Rectal smooth muscle tissue (tissue), 1 donor: ENCODE measurements at regions not wholly inside any gene's neighbourhood (a gene's known extent, or its start where the extent isn't known, plus 50 kb on each side); places are given as distances from the start of the nearest gene placed in this dataset.

ENCODE experiments used
- H3K27ac ChIP-seq: one replicate; pipeline ENCODE4 v1.7.0; 2013; ENCODE audit warnings: low read depth, low read length, inconsistent platforms
- H3K27me3 ChIP-seq: one replicate; pipeline ENCODE4 v1.7.0; 2013; ENCODE audit warnings: low read length; ENCODE audit not compliant: control insufficient read depth, insufficient read depth
- H3K36me3 ChIP-seq: one replicate; pipeline ENCODE4 v1.7.0; 2013; ENCODE audit warnings: low read length; ENCODE audit not compliant: control insufficient read depth, insufficient read depth
- H3K4me1 ChIP-seq: one replicate; pipeline ENCODE4 v1.7.0; 2013; ENCODE audit warnings: low read length; ENCODE audit not compliant: control insufficient read depth, insufficient read depth
- H3K4me3 ChIP-seq: one replicate; pipeline ENCODE4 v1.7.0; 2013; ENCODE audit warnings: low read length
- H3K9ac ChIP-seq: one replicate; pipeline ENCODE4 v1.7.0; 2013; ENCODE audit warnings: low read length

- Histone ChIP-seq H3K36me3 (no peaks in the 10 kb centered on the region), H3K27ac (no peak overlapping the region), H3K4me1 (no peaks in the 10 kb centered on the region), H3K4me3 (no peak overlapping the region), H3K9ac (no peak overlapping the region), H3K27me3 (no peaks in the 10 kb centered on the region)
Measured at GRCh38 chr4:176843710-176844109, 51.0 kb upstream of the VEGFC start.

- H3K4me3 ChIP-seq, result no peak overlapping the region
Measured at GRCh38 chr4:176844448-176844847, 51.7 kb upstream of the VEGFC start.

GRCh38 chr4:176845636-176846035, 52.9 kb upstream of the VEGFC start:
- Histone ChIP-seq H3K27me3 (no peaks in the 10 kb centered on the region), H3K4me1 (no peaks in the 10 kb centered on the region), H3K9ac (no peak overlapping the region), H3K36me3 (no peaks in the 10 kb centered on the region), H3K4me3 (no peak overlapping the region), H3K27ac (no peak overlapping the region)

More at GRCh38 chr4:176844448-176844847, 51.7 kb upstream of the VEGFC start:
- Histone ChIP-seq H3K36me3 (no peaks in the 10 kb centered on the region), H3K27ac (no peak overlapping the region), H3K4me1 (no peaks in the 10 kb centered on the region), H3K9ac (no peak overlapping the region), H3K27me3 (no peaks in the 10 kb centered on the region)

DNA sequence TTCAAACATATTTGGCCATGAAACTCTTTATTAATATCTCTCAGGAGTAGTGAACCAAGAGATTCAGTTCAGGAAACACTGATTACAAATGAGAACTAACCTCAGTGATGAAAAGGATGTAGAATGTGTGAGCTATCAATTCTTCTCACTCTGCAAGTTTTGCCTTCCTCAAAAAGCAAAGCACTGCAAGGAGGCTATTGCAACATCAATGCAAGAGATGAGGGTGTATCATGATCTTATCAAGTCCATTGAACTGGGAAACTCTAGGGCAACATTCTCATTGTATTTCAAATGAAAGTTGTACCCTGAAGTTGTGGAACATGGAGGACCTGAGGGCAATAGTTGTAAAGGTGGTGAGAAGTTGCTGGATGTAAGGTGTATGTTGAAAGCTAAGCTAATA, 56.4 kb upstream of the VEGFC start:
- Histone ChIP-seq H3K27me3 (no peaks in the 10 kb centered on the region), H3K27ac (no peak overlapping the region), H3K4me3 (no peak overlapping the region), H3K9ac (no peak overlapping the region), H3K4me1 (no peaks in the 10 kb centered on the region), H3K36me3 (no peaks in the 10 kb centered on the region)

GRCh38 chr4:176850436-176850835, 57.7 kb upstream of the VEGFC start:
- Histone ChIP-seq H3K4me1 (no peaks in the 10 kb centered on the region), H3K4me3 (no peak overlapping the region), H3K27me3 (no peaks in the 10 kb centered on the region), H3K27ac (no peak overlapping the region), H3K36me3 (no peaks in the 10 kb centered on the region), H3K9ac (no peak overlapping the region)

DNA sequence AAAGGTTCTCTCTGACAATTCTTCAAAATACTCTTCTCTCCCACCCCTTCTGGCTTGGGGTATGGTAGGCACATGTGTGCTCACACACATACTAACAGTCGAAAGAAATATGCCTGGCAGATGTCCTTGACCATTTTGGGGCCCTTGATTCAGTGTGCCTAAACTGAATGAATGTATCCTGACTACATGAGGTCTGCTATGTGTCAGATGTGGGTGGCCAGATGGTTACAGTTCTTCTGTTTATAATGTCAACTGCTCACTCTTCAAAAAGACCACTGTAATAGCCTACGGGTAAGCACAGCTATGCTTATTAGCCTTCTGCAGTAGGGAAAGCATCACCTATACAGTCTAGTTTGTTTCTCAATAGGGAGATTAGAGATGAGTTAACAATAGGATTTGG, 63.7 kb upstream of the VEGFC start:
- Histone ChIP-seq H3K27ac (no peak overlapping the region), H3K9ac (no peak overlapping the region), H3K36me3 (no peaks in the 10 kb centered on the region), H3K4me3 (no peak overlapping the region), H3K27me3 (no peaks in the 10 kb centered on the region), H3K4me1 (no peaks in the 10 kb centered on the region)

- Histone ChIP-seq H3K9ac (no peak overlapping the region), H3K36me3 (no peaks in the 10 kb centered on the region), H3K27ac (no peak overlapping the region), H3K4me1 (no peaks in the 10 kb centered on the region), H3K4me3 (no peak overlapping the region), H3K27me3 (no peaks in the 10 kb centered on the region)
Measured at GRCh38 chr4:176858839-176859238, 66.1 kb upstream of the VEGFC start.

GRCh38 chr4:176864238-176864637, 71.5 kb upstream of the VEGFC start:
- no peak overlapping the region for H3K4me3 ChIP-seq

GRCh38 chr4:176868676-176869075, 76.0 kb upstream of the VEGFC start:
- no peak overlapping the region for H3K27ac ChIP-seq
- no peak overlapping the region for H3K9ac ChIP-seq
- H3K4me3 ChIP-seq, result no peak overlapping the region
- H3K4me1 ChIP-seq, result no peaks in the 10 kb centered on the region
- H3K27me3 ChIP-seq, result no peaks in the 10 kb centered on the region
- H3K36me3 ChIP-seq, result no peaks in the 10 kb centered on the region

More at GRCh38 chr4:176864238-176864637, 71.5 kb upstream of the VEGFC start:
- H3K36me3 ChIP-seq, result no peaks in the 10 kb centered on the region
- H3K4me1 ChIP-seq, result no peaks in the 10 kb centered on the region
- H3K27me3 ChIP-seq, result no peaks in the 10 kb centered on the region
- no peak overlapping the region for H3K27ac ChIP-seq
- no peak overlapping the region for H3K9ac ChIP-seq

DNA sequence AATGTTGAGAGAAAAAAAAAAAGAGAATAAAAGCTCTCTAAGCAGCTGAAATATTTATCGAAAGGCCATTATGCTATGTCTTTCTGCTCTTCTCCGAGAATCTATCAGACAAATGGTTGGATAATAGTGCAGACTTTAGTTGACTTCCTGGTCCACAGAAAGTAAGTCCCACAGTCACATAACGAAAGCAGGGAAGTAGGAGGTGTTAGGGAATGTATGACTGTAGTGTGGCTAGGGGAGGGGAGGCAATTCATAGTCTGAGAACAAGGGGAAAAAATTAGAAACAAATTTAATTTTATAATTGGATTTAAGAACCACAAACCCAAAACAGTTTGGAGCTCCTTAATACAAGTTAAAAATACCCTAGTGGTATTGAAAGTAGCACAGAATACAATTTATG, 79.7 kb upstream of the VEGFC start:
- Histone ChIP-seq H3K4me1 (no peaks in the 10 kb centered on the region), H3K36me3 (no peaks in the 10 kb centered on the region), H3K27ac (no peak overlapping the region), H3K27me3 (no peaks in the 10 kb centered on the region), H3K9ac (no peak overlapping the region), H3K4me3 (no peak overlapping the region)

- H3K36me3 ChIP-seq, result no peaks in the 10 kb centered on the region
- no peak overlapping the region for H3K4me3 ChIP-seq
- no peaks in the 10 kb centered on the region for H3K27me3 ChIP-seq
- no peak overlapping the region for H3K27ac ChIP-seq
- no peak overlapping the region for H3K9ac ChIP-seq
- no peaks in the 10 kb centered on the region for H3K4me1 ChIP-seq
Measured at GRCh38 chr4:176874721-176875445, 82.2 kb upstream of the VEGFC start.

GRCh38 chr4:176875446-176875930, 82.8 kb upstream of the VEGFC start:
- Histone ChIP-seq H3K36me3 (no peaks in the 10 kb centered on the region), H3K4me3 (no peak overlapping the region), H3K27me3 (no peaks in the 10 kb centered on the region), H3K4me1 (no peaks in the 10 kb centered on the region), H3K9ac (no peak overlapping the region), H3K27ac (no peak overlapping the region)
